ENCODE measurements at regions not wholly inside any gene's neighbourhood (a gene's known extent, or its start where the extent isn't known, plus 50 kb on each side); places are given as distances from the start of the nearest gene placed in this dataset.

DNA sequence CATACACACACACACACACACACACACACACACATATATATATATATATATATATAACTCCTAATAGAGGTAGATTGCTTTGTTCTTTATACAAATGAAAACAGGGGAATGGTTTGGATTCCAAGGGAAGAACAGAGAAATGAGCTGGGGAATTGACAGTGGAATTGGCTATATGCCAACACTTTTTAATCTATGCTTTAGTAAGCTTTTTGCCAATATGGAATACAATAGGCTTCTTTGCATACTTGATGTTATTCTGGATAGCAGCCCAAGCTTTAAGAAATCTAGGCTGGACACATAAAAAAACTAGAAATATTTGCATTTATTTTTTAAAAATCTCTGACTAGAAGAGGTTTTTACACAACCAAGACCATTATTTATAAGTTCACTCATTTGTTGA, 334.2 kb upstream of the MDFIC2 start:
- DNase-seq (ENCODE audit: extremely low read depth in 1 of 4, low spot score in 3 of 4) (no peak), FAIRE-seq (no peak), ATAC-seq (no peak)
- Histone ChIP-seq H3K79me2 (ENCODE audit: control insufficient read depth, insufficient read depth, low read length) (no peaks in the 10 kb centered on the region), H4K20me1 (replicated peaks; ENCODE audit: control insufficient read depth, insufficient read depth, low read length) (no peaks in the 10 kb centered on the region), H3K9me3 (replicated peaks; ENCODE audit: control insufficient read depth, insufficient read depth, low read depth, low read length) (no peaks in the 10 kb centered on the region), H3K4me2 (ENCODE audit: insufficient read depth, low read length) (no peak overlapping the region), H3K4me3 (no peak overlapping the region), H3K27me3 (ENCODE audit: control insufficient read depth in 2 of 2, insufficient read depth in 2 of 2, low read length in 2 of 2) (no peaks in the 10 kb centered on the region), H3K27ac (ENCODE audit: extremely low read depth, low read depth, low read length) (no peak overlapping the region), H3K4me1 (replicated peaks in 1 of 2; ENCODE audit: control insufficient read depth in 2 of 2, insufficient read depth in 2 of 2, low read length in 2 of 2) (no peaks in the 10 kb centered on the region), H3K9ac (ENCODE audit: insufficient read depth in 1 of 2, low read depth in 2 of 2, low read length in 2 of 2) (no peak overlapping the region), H3K36me3 (ENCODE audit: control insufficient read depth, insufficient read depth, low read length) (no peaks in the 10 kb centered on the region), H2AFZ (ENCODE audit: low read depth, low read length) (no peak overlapping the region), H3K9me1 (ENCODE audit: control insufficient read depth, insufficient read depth, low read length) (no peaks in the 10 kb centered on the region)
- intact Hi-C loops (cut with micrococcal nuclease) = no loop called here
- TF ChIP-seq CC2D1A (IDR thresholded peaks at IDR 0.05) (no peak), FIP1L1 (IDR thresholded peaks at IDR 0.05; ENCODE audit: low read depth, low read length, poor library complexity, severe bottlenecking) (no peak), NFIC (IDR thresholded peaks at IDR 0.05) (peak; percentile 54), GTF2E2 (tag; IDR thresholded peaks at IDR 0.05) (no peak), NFIX (CRISPR knock-in tag; IDR thresholded peaks at IDR 0.05; ENCODE audit: low read depth) (peak; percentile 13; the same call in 1 of the 2 replicates)
- CTCF ChIA-PET (ENCODE audit: low intra/inter-chr PET ratio) = no interaction called here
- no TSS peak for BruUV-seq (replicated peaks)
- in situ Hi-C loops (cut with MboI) = no loop called here
- POLR2A ChIA-PET = no interaction called here

DNA sequence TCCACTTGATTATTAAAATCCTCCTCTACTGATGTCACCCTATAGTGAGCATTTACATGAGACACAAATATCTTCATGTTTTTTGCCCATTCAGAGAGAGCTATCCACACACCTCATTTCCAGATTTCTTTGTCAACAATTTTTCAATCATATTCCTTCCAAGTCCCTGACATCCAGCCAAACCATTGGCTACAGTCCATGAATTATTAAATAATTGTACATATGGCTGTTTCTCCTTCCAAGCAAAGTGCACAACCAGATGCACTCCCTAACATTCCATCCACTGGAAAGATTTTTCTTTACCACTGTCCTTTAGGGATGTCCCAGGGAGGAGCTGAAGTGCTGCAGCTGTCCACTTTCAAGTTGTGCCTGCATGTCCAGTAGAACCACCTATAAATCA, 328.0 kb upstream of the MDFIC2 start:
- DNase-seq (ENCODE audit: extremely low read depth in 1 of 4, low spot score in 3 of 4) (no peak), ATAC-seq (no peak), FAIRE-seq (no peak)
- no peak for TF ChIP-seq BCOR (IDR thresholded peaks at IDR 0.05)
- TF ChIP-seq ARID2 (IDR thresholded peaks at IDR 0.05) = no peak
- no peak for TF ChIP-seq TEAD4 (IDR thresholded peaks at IDR 0.05; ENCODE audit: low read length)
- TF ChIP-seq TEAD4 (CRISPR knock-in tag; IDR thresholded peaks at IDR 0.05; ENCODE audit: borderline replicate concordance) = no peak
- TF ChIP-seq NELFE (IDR thresholded peaks at IDR 0.05; ENCODE audit: insufficient read depth, insufficient read length) = no peak
- TF ChIP-seq HNRNPH1 (optimal IDR thresholded peaks at IDR 0.05; ENCODE audit: low read depth, low read length) = no peak
- TF ChIP-seq, protein P1, sequence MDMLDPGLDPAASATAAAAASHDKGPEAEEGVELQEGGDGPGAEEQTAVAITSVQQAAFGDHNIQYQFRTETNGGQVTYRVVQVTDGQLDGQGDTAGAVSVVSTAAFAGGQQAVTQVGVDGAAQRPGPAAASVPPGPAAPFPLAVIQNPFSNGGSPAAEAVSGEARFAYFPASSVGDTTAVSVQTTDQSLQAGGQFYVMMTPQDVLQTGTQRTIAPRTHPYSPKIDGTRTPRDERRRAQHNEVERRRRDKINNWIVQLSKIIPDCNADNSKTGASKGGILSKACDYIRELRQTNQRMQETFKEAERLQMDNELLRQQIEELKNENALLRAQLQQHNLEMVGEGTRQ (CRISPR knock-in tag; IDR thresholded peaks at IDR 0.05) = no peak
- TF ChIP-seq ZNF184 (CRISPR knock-in tag; IDR thresholded peaks at IDR 0.05) = no peak
- no peak for TF ChIP-seq ATF1 (CRISPR knock-in tag; IDR thresholded peaks at IDR 0.05)
- TF ChIP-seq ATF1 (tag; IDR thresholded peaks at IDR 0.05) = no peak
- no peak for TF ChIP-seq NCOA6 (IDR thresholded peaks at IDR 0.05)
- TF ChIP-seq STAT5A (IDR thresholded peaks at IDR 0.05; ENCODE audit: borderline replicate concordance, low read length) = no peak
- TF ChIP-seq MAFG (tag; conservative IDR thresholded peaks at IDR 0.05) = no peak
- in situ Hi-C loops (cut with MboI) (no loop called here), intact Hi-C loops (cut with micrococcal nuclease) (no loop called here)
- Histone ChIP-seq H3K9me3 (replicated peaks; ENCODE audit: control insufficient read depth, insufficient read depth, low read depth, low read length) (no peaks in the 10 kb centered on the region), H3K4me2 (ENCODE audit: insufficient read depth, low read length) (no peak overlapping the region), H3K27ac (ENCODE audit: extremely low read depth, low read depth, low read length) (no peak overlapping the region), H3K79me2 (ENCODE audit: control insufficient read depth, insufficient read depth, low read length) (no peaks in the 10 kb centered on the region), H3K27me3 (ENCODE audit: control insufficient read depth in 2 of 2, insufficient read depth in 2 of 2, low read length in 2 of 2) (no peaks in the 10 kb centered on the region), H3K4me3 (no peak overlapping the region), H3K9me1 (ENCODE audit: control insufficient read depth, insufficient read depth, low read length) (no peaks in the 10 kb centered on the region), H3K4me1 (replicated peaks in 1 of 2; ENCODE audit: control insufficient read depth in 2 of 2, insufficient read depth in 2 of 2, low read length in 2 of 2) (no peaks in the 10 kb centered on the region), H3K9ac (ENCODE audit: insufficient read depth in 1 of 2, low read depth in 2 of 2, low read length in 2 of 2) (no peak overlapping the region), H2AFZ (ENCODE audit: low read depth, low read length) (no peak overlapping the region), H4K20me1 (replicated peaks; ENCODE audit: control insufficient read depth, insufficient read depth, low read length) (no peaks in the 10 kb centered on the region), H3K36me3 (ENCODE audit: control insufficient read depth, insufficient read depth, low read length) (no peaks in the 10 kb centered on the region)
- POLR2A ChIA-PET = no interaction called here
- CTCF ChIA-PET (ENCODE audit: low intra/inter-chr PET ratio) = no interaction called here
- no TSS peak for BruUV-seq (replicated peaks)
